Stimulated activated CD8-positive, alpha-beta memory T cell treated with anti-CD3 and anti-CD28 coated beads, Interleukin-4, amount 100 ng/mL, for 4 hours (primary cell): ENCODE measurements at regions not wholly inside any gene's neighbourhood (a gene's known extent, or its start where the extent isn't known, plus 50 kb on each side); places are given as distances from the start of the nearest gene placed in this dataset.
"Not testable (repeated sequence)": the region's sequence is repeated elsewhere in the genome, so short reads cannot be mapped to it uniquely, and the experiment has no call there.

Experiments
- DNase-seq, 2 donors: peaks; one replicate each; pipeline ENCODE4 v3.0.0-alpha.2; 2020; ENCODE audit warnings: low read depth in 2 of 2, low spot score in 1 of 2

DNA sequence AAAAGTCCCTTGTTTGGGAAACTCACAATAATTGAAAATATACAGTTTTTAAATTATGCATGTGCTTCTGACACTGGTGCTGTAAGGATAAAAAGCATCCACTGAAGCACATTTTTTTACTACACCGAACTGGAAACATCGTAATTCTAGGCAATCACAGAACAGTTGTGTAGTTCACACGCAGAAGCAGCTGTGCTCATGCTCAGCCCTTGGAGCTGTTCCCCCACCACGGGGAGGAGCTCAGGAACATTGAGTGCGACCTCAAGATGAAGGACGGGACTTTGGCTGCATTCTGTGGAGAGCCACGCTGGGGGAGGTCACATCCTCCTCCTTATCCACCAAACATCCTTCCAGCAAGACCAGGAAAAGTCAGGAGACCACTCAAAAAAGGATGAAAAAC is 466.3 kb upstream of the CDH4 start:
- DNase-seq, result no peak

DNA sequence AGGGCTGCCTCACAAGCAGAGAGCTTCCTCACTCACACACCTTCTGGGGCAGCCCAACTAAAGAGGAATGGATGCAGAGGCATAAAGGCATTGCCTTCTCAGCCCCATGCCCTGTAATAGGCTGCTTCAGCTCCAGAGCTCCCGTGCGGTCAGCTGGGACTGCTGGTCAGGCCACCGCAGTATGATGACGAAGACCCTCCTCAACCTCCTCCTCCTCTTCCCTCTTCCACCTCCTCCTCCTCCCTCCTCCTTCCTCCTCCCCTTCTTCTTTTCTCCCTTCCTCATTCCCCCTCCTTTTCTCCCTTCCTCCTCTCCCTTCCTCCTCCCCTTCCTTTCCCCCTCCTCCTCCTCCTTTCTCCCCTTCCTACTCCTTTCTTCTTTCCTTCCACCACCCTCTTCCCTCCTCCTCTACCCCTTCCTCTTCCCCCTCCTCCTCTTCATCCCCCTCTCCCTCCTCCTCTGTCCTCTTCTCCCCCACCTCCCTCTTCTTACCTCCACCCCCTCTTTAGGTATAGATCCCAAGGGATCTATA is 465.3 kb upstream of the CDH4 start:
- no peak for DNase-seq

DNA sequence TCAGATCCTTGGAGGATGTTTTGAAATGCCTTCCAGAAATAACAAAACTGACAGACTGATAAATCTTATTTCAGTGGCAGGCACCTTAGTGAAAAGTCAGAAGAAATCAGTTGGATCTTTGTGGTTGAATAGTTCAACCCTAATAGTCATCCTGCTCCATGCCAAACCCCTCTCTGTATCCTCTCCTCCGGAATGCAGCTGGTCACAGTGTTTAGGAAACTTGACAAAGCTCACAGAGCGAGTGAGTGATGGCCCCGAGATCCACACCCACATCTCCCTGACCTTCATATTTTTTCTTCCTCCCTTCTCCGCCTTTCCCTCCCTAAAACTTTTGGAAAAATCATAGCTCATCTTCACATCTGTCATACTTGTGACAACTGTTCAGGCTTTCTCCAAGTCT is 464.8 kb upstream of the CDH4 start:
- DNase-seq, result no peak

DNA sequence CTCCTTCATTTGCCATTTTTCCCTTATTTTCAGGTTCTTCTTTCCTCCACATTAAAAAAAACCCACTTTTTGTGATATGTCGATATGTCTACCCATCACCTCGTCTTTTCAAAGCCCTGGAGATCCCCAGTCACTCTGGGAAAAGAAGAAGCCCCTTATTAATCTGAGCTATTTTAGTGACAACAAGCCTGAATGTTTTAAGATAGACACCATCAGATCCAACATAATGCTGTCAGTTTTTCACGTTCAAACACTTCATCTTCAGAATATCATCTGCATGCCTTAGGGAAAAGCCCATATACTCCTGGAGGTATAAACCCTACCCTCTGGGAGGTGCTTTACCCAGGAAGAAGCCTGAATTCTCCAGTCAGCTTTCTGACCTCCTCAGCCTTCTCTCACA is 464.0 kb upstream of the CDH4 start:
- DNase-seq, result no peak

DNA sequence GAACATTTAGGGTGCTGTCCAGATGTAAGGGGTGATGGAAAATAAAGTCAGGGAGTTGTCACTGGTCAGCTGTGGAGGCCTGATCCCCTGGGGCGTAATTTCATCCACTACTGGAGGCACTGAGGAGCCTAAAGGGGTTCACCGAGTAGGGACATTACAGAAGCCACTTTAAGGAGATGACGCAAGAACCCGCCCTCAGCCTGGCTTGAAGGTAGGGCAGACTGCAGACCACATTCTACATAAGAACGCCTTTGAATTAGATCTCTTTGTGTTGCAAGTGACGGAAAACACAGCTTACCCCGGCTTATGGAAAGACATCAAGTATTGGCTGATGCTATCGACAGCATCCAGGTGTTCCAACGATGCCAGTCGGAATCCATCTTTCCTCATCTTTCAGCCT is 462.7 kb upstream of the CDH4 start:
- no peak for DNase-seq

DNA sequence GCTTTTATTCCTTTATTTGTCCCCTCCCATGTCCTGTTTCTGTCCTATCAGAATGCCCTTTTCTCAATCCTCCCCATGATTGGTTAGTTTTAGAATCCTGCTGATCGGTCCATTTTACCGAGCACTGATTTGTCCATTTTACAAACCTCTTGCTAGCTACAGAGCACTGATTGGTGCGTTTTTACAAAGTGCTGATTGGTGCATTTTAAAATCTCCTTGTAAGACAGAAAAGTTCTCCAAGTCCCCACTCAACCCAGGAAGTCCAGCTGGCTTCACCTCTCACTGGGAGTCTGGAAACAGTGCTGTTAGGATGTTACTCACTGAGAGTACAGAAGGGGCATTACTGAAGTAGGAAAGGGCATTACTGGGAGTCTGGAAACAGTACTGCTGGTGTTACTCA is 461.7 kb upstream of the CDH4 start:
- not testable (repeated sequence) for DNase-seq

DNA sequence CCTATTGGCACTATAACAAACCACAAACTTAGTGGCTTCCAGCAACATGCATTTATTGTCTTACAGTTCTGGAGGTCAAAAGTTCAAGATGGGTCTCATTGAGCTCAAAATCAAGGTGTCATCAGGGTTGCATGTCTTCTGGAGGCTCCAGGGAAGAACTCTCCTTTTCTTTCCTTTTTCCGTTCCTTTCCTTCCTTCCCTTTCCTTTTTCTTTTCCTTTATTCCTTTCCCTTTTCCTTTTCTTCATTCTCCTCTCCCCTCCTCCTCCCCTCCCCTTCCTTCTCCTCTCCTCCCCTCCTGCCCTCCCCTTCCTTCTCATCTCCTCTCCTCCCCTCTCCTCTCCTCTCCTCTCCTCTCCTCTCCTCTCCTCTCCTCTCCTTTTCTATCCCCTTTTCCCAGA is 460.2 kb upstream of the CDH4 start:
- DNase-seq, result no peak

DNA sequence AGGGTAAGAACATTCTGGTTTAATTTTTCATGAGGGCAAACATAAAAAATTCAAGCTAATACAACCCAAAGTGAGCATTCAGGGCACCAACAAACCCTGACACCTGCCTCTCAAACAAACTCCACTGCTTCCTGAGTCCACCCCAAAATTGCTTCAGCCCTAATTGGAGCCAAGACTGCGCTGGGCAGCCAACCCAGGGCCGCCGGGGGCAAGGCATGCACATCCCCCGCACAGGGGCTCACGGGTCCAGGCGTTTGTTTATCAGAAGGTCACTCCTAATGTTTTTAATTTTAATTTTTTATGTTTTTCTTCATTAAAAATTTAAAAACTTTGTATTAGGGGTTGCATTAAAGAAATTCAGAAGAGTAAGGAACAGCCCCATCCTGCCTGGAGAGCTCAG is 459.1 kb upstream of the CDH4 start:
- DNase-seq, result no peak

DNA sequence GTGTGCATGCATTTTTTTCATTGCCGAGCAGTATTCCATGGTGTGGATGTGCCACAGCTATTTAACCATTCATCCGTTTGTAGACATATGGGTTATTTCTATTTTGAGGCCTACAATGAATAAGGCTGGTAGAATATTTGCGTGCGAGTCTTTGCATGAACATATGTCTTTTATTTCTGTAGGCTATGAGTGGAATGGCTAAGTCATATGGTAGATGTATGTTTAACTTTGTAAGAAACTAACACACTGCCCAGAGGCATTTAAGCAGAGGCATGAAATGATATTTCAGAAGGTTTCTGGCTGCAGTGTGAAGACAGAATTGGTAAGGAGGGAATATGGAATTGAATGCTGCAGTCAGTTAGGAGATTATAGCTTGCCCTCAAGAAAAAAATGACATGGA is 457.4 kb upstream of the CDH4 start:
- no peak for DNase-seq

DNA sequence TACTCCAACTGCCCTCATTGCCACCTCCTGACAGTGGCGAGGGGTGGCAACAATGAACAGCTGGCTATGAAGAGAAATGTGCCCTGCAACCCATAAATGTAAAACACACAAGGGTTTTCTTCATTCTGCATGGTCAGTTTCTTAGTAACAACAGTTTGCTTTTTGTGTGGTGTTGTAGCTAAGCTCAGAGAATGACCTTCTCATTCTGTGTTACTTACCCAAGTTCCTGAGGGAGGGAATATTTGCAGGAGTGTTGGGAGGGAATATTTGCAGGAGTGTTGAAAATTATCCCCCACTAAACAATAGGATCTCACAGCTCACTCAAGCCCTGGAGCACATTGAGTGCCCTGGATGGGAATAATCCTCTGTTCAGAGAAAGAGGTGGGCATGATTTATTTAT is 456.4 kb upstream of the CDH4 start:
- no peak for DNase-seq

DNA sequence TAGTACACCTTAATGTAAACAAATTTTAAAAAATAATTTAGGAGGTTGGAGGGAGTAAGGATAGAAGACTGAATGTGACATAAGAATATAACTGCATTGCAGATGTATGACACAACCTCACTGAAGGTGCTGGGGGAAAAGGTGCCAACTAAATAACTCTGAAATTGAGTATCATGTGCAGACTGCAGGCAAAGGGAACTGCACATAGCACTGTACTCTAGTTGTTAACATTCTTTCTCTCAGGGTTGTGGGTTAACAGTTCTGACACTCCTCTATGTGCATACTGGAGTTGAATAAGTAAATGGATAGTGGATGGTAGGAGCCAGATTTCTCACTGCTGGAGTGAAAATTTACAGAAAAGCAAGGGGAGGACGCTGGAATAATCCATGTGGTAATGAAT is 451.9 kb upstream of the CDH4 start:
- DNase-seq, result no peak

DNA sequence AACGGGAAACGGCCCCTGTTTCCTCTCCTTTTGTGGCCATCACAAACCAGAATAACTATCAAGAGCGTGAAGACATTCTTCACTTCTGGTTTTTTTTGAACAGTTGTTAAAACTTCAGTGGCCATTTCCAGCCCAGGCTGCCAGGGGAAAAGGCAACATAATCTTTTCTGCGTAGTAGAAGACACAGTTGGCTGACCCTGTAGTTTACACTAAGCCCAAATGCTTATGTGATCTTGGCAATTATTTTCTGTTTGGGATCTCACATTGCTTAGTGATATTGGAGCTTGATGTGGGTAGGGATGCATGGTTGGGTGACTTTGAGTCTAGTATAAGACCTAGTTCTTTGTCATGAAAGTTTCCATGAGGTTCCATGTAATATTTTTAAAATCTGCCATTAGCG is 449.4 kb upstream of the CDH4 start:
- DNase-seq, result no peak

DNA sequence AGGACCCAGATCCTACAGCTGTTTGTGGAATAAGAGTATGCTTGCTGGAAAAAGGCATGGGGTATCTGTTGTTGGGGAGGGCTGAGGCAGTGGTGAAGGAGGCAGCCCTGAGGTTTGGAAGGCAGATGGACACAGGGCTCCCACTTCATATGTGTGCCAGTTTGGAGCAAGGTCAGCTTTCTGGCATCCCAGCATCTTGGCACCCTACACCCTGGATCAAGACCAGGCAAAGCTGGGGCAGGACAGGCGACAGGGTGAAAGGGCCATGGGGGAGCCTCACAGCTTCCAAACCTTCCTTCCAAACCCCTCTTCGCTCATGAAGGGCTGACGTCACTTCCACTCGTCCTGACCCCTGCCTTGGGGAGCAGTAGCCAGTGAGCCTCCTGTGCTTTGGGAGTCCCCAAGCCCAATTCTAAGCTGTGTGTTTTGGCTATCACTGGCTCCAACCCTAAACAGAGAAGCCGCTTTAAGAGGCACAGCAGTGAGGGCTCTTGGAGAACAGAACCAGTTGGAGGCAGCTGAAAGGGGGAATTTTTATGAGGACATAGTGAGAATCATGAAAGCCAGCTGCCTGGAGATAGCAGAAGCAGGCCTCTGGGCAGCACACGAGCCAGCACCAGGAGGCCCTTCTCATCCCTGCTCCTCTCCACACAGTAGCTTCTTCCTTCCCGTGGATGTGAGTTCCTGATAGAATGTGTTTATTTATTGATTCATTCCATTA is 448.6 kb upstream of the CDH4 start:
- no peak for DNase-seq

DNA sequence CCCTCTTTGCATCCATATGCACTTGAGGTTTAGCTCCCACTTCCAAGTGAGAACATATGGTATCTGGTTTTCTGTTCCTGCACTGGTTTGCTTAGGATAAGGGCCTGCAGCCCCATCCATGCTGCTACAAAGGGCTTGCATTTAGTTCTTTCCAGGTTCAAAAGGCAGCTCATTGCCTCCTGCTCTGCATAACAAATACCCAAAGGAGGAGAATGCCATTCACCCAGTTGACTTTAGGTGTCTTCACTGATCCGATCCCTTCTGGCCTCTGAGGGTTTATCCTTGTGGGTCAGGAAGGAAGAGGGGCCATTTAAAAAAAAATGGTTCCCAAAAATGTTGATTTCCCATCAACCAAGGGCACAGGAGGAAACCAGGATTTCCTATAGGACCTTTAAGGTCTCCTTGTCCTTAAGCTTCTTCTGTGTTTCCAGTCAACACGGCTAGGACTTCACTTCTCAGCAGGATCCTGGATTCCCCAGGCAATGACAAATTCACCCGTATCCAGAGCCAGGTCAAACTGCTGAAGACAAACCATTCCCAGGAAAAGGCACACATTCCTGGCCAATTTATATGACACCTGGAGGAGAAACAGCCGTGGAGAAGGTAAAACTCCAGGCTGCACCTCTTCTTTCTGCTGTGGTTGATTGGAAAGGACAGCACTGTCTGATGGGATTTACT is 447.7 kb upstream of the CDH4 start:
- DNase-seq, result no peak

DNA sequence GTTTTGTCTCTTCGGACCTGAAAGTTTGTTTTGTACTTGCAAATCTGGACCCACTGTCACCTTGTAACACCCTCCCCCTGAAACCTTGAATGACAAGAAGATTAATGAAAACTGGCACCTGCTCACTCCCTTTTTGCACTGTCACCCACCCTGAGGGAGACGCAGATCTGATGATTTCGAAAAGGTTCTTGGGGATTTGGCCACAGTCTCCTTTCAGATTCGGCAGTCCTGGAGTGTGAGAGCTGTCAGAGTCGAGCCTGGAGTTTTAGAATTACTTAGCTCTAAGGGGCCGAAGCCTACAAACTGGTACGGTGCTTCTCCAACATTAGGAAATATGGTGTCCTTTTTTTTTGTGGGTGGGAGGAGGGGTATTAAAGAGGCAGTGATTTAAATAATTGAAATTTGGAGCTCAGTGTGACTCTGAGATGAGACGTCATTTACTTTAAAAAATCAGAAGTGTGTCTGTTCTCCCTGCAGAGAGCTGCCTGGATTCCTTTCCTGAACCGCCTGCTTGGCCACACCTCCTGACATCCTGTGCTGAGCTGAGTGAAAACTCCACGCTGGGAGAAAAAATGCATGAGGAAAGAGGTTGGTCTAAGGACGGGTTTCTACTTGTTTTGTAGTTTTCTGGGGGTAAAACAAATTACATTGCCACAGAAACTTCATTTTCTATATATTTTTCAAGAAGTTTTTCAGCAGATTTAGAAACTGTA is 447.0 kb upstream of the CDH4 start:
- no peak for DNase-seq

DNA sequence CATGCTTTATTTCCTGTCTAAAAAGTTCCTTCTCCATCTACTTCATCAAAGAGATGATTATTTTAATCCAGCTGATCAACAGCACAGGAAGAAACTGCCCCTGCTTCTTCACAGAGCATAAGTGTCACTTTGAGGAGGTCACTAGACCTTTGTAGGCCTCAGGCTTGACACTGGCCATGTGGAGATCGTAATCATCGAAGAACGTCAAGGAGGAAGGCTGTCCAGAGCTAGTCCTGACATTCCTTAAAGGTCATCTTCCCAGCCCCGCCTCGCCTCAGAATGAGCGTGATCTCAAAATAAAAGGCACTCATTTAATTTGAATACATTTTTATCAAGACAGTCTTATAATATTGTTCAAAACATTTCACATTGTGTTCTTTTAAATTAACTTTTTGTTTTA is 445.7 kb upstream of the CDH4 start:
- no peak for DNase-seq

DNA sequence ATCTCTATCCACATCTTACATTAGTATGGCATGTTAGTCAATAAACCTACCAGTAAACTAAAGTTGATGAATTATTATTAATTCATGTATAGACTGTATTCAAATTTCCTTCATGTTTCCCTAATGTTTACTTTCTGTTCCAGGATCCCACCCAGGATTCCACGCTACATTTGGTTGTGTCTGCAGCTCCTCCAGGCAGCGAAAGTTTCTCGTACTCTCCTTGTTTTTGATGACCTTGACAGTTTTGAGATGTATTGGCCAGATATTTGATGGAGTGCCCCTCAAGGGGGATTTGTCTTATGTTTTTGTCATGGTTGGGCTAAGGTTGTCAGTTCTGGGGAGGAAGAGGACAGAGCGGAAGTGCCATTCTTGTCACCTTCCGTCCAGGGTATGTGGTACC is 445.2 kb upstream of the CDH4 start:
- DNase-seq, result no peak

DNA sequence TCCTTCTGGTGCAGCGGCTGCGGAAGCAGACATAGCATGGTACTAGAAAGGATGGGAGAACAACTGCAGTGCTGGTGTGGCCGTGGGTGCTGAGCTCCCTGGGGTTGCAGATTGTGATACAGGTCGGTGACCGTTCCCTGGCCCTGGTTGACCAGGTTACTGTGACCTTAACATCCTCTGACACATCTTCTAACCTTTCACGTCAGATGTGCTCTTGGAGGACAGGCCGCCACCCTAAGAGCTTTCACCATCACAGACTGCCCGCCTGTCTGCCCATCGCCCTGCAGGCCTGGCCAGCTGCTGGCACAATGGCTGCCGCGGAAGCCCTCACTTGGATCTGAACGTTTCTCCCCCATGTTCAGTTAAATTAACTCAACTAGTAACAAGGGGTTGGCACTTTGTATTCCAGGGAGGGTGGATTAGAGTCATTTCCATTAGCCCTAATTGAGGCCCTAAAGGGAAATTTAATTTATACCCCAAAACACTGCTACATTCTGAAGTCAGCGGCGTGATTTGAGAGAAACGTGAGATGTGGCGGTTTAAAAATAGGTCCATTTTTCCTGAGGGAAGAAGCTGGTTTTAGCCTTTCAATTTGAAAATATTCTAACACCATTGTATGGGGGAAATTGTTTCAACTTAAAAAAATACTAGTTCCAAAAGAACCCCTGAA is 443.9 kb upstream of the CDH4 start:
- no peak for DNase-seq

DNA sequence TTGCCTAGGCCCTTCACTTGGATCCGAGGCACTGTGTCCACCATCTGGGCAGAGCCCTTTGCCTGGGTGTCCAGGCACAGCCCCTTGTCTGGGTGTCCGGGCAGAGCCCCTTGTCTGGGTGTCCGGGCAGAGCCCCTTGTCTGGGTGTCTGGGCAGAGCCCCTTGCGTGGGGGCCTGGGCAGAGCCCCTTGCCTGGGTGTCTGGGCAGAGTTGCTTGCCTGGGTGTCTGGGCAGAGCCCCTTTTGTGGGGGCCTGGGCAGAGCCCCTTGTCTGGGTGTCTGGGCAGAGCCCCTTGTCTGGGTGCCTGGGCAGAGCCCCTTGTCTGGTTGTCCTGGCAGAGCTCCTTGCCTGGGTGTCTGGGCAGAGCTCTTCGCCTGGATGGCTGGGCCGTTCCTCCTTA is 443.4 kb upstream of the CDH4 start:
- no peak for DNase-seq

DNA sequence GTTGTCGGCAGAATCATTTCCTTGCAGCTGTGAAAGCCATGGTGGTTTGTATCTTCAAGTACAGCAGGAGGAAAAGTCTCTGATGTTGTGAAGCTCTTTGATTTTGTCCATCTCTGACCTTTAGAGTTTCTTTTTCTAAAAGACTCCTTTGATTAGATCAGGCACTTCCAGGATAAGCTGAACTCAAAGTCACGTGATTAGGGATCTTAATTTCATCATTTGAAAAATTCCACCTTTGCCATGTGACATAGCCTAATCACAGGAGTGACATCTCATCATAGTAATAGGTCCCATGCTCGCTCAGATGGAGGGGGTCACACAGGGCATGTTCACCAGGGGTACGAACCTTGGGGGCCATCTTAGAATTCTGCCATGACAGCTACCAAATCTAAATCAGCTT is 441.5 kb upstream of the CDH4 start:
- no peak for DNase-seq

DNA sequence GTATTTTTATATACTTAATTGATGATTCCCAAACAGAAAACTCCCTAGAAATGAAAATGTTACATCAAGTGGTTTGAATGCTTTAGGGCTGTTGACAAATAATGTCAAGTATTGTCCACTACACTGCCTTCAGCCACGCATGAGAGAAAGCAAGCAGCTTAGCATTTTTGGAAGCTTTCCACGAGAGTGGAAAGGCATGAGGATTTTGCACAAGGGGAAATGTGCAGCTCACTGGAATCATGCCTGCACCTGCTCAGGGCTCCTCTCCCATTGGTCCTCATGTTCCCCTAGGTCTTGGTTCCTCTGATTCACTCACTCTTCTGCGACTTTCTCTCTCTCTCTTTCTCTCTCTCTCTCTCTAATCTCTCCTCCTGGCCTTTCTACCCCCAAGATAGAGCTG is 439.5 kb upstream of the CDH4 start:
- no peak for DNase-seq

DNA sequence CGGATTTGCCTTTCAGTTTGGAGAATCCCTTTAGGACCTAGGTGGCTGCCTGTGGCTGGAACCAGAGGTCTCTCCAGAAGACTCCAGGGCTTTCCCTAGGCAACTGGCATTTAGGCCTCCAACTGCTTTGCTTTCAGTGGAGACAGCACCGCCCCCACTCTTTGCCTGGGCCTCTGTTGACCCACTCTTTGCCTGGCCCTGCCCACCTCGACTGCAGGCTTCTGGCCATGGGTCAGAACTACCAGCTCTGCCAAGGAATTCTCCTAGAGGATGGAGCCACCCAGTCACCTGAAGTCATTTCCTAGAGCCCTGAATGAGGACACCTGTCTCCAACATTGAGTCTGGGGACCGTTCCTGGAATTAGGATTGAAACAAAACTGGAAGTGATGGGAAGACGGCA is 439.0 kb upstream of the CDH4 start:
- no peak for DNase-seq
